ENCODE measurements at regions not wholly inside any gene's neighbourhood (a gene's known extent, or its start where the extent isn't known, plus 50 kb on each side); places are given as distances from the start of the nearest gene placed in this dataset.
"Not testable (repeated sequence)": the region's sequence is repeated elsewhere in the genome, so short reads cannot be mapped to it uniquely, and the experiment has no call there.

DNA sequence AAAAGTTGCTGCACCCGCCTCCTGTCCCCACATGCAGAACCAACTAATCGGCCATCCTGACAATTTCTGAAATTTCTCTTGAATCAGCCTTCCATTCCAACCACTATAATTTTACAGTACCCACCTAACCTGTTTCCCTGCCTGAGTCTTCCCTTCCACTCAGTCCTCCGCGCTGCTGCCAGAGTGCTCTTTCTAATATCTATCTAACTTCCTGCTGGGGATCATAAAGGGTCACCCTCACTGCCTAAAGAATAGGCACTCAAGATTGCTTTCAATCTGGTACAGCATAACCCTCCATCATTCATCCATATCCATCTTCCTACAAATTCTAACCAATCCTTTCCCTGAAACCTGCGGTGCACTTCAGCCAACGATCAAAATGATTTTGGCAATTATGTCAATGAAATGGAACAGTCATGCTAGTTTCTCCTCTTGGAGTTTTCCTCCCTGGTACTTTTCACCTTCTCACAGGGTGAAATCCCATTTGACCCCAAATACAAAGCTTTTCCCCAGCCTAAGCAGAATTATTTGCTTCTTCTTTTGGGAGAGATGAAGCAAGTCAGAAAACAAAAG, 117.5 kb upstream of the BEND6 start:
- peak; percentile 84 for DNase-seq

GRCh38 chr6:56835612-56836011, 119.3 kb upstream of the BEND6 start:
- DNase-seq, result no peak

DNA sequence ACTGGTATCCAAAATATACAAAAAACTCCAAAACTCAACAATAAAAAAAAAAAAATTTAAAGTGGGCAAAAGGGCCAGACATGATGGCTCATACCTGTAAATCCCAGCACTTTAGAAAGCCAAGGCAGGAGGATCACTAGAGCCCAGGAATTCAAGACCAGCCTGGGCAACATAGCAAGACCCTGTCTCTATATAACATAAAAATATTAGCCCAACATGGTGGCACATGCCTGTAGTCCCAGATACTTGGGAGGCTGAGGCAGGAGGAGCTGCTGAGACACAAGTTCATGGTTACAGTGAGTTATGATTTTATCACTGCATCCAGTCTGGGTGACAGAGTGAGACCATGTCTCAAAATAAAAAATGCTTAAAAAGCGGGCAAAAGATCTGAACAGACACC, 121.0 kb upstream of the BEND6 start:
- DNase-seq, result no peak

GRCh38 chr6:56833127-56833791, 121.6 kb upstream of the BEND6 start:
- no peak for DNase-seq

DNA sequence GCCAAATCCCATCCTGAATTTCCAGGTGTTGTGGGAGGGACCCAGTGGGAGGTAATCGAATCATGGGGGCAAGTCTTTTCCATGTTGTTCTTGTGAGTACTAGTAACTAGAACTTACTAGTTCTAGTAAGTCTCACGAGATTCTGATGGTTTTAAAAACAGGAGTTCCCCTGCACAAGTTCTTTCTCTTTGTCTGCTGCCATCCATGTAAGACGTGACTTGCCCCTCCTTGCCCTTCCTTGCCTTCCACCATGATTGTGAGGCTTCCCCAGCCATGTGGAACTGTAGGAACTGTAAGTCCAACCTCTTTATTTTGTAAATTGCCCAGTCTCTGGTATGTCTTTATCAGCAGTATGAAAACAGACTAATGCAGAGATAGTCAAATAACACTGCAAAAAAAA, 122.7 kb upstream of the BEND6 start:
- no peak for DNase-seq

DNA sequence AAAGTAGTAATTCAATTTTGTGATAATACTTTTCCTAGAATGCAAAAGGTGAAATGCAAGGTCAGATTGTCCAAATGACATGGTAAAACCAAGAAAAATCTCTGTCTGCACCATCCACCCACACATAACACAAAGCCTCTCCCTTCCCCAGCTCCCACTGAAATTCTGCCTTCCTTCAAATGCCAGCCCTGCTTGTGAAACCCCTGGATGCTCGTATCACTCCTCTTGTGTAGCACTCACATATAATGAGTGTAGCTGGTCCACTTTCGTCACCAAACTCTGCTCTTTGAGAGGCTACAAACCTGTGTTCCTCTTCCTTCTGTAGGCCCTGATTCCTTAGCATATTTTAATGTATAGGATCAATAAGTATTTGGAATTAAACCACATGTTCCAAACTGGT, 123.6 kb upstream of the BEND6 start:
- DNase-seq, result no peak

DNA sequence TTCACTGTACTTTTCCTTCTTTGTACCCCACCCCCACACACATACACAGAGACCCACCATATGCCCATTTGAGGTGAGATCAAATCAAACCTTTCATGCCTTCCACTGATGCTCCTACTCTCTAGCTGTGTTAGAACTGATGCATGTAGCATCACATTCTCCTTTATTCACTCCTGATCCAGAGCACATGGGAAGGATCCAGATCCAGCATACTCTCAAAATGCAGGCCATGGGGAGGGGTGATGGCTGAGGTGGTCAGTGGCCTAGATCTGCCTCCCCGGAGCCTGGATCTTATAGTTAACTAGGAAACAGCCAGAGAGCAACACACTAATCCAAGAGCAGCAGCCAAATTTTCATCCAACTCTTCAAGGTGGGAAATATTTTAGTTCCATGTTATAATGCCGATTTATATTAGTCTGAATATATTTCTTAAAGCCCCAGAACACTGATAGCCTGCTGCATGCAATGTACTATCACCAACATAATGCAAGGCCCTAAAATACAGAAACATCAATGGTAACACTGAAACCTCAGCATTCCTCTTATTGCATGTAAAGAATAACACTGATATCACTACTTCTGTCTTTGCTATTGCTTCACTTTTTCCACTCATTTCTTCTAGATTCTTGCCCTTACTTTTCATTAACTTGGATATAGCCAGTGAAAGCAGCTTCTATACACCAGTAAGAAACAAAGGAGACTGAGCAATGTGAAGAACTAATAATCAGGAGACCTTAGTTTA, 126.8 kb upstream of the BEND6 start:
- no peak for DNase-seq

DNA sequence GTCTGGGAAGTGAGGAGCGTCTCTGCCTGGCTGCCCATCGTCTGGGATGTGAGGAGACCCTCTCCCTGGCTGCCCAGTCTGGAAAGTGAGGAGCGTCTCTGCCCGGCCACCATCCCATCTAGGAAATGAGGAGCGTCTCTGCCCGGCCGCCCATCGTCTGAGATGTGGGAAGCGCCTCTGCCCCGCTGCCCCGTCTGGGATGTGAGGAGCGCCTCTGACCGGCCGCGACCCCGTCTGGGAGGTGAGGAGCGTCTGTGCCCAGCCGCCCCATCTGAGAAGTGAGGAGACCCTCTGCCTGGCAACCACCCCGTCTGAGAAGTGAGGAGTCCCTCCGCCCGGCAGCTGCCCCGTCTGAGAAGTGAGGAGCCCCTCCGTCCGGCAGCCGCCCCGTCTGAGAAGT, 130.5 kb upstream of the BEND6 start:
- DNase-seq, result not testable (repeated sequence)

- DNase-seq, result no peak
Observed at GRCh38 chr6:56821005-56821432, 133.9 kb upstream of the BEND6 start.

DNA sequence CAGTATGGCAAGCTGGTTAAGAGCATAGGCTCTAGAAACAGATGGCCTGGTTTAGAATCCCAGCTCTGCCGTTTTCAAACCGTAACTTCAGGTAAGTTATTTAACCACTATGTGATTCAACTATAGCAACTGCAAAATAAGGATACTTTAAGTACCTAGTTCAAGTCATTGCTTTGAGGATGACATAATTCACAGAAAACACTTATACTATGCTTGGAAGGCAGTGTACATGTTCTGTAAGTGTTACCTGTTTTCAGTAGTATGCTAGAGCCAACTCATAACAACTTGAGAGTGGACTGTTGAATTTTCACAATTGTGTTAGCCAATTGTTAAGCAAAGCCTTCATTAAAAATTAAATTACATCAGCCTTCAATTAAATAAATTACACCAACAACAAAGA, 134.8 kb upstream of the BEND6 start:
- DNase-seq, result no peak

- DNase-seq, result no peak
Observed at GRCh38 chr6:56819604-56820003, 135.3 kb upstream of the BEND6 start.

DNA sequence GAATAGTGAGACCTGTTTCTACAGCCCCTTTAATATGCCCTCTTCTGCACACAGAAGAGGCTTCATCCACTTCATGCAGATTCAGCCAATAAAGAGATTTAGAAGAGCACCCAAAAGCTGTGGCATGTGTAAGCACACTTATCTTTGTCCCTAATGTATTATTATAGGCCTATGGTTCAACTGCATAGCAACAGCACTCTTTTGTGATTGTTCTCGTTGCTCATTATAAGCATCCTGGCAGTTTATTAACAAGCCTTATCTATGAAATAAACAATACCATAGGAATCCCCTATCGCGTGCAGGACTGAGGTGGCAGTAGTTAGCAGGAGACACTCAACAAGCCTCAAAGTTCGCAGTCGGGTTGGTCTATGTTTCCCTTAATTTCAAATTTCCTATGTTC, 138.5 kb upstream of the BEND6 start:
- DNase-seq, result peak; percentile 82

DNA sequence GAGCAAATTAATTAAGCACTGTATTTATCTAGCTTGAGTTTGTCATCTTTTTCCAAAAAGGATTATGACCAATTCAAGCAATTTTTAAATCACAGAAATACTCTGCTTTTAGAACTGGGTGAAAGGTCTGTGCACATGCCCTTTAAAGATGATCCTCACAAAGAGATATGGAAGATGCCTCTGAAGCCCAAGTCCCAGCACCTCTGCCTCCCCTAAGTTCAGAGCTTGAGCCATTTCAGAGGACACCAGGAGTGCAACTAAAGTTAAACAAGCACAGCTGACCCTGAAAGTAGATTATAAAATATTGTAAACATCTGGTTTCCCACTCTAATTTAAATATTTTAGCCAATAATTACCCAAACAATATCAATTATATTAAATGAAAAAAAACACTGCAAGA, 139.5 kb upstream of the BEND6 start:
- no peak for DNase-seq

DNA sequence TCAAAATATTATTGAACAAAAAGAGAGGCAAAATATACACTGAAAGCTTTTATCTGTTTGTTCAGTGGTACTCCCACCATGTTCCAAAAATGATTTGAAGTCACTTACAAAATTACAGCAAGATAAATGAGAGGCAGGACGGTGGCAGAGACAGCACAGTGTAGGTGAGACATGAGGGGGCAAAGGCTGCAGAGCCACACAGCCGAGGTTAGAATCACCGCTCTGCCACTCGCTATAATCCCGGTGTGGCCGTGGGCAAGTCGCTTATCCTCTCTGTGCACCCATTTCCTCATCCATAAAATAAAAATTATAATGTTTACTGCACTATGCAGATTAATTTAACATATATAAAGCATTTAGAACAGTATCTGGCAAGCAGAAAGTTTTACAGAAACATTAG, 140.1 kb upstream of the BEND6 start:
- DNase-seq, result no peak

GRCh38 chr6:56814308-56814707, 140.6 kb upstream of the BEND6 start:
- no peak for DNase-seq

DNA sequence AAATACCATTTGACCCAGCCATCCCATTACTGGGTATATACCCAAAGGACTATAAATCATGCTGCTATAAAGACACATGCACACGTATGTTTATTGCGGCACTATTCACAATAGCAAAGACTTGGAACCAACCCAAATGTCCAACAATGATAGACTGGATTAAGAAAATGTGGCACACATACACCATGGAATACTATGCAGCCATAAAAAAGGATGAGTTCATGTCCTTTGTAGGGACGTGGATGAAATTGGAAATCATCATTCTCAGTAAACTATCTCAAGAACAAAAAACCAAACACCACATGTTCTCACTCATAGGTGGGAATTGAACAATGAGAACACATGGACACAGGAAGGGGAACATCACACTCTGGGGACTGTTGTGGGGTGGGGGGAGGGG, 142.1 kb upstream of the BEND6 start:
- not testable (repeated sequence) for DNase-seq

- DNase-seq, result no peak
Observed at GRCh38 chr6:56808871-56809359, 146.0 kb upstream of the BEND6 start.

- DNase-seq, result no peak
Observed at GRCh38 chr6:56807989-56808337, 146.9 kb upstream of the BEND6 start.

- DNase-seq, result no peak
Observed at GRCh38 chr6:56807326-56807988, 147.4 kb upstream of the BEND6 start.

- DNase-seq, result no peak
Observed at GRCh38 chr6:56806368-56806767, 148.5 kb upstream of the BEND6 start.

DNA sequence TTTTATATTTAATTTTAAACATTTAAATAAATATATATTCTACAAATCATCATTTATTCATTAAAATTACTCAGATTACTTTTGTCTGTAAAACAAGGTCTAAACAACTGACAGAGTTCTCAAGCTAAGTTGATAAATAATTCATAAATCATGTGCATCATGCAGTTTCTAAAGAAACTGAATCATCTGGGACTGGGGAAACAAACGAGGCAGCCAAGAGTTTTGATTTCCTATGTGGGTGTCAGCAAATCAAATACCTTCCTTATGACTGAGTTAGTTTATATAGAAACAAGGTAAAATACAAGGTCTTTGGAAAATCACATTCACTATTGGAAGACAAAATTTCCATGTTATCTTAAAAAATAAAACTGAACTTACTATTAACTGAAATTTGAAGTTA, 149.9 kb upstream of the BEND6 start:
- DNase-seq, result no peak

- DNase-seq, result no peak
Observed at GRCh38 chr6:56803594-56803993, 151.3 kb upstream of the BEND6 start.

DNA sequence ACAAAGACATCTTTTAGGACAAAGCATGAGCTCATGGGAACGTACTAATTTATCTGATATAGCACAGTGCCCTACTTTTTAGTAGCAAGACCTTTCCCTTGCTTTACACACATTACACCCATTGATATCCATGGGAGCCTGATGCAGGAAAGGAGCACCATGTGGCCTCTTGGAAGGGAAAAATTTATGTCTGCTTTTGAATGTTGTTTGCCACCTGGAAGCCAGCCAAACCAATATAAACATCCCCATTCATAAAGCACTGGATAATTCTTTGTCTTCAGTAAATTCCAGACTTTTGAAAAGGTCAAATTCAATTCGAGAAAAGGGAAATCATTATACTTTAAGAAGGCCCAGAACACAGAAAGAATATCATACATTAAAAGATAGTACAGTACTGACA, 152.3 kb upstream of the BEND6 start:
- DNase-seq, result peak; percentile 6

- no peak for DNase-seq
Observed at GRCh38 chr6:56799989-56800388, 154.9 kb upstream of the BEND6 start.
